Mesothelial cell of epicardium (in vitro differentiated cells): ENCODE measurements at regions not wholly inside any gene's neighbourhood (a gene's known extent, or its start where the extent isn't known, plus 50 kb on each side); places are given as distances from the start of the nearest gene placed in this dataset.

Experiments used
- DNase-seq, 2 experiments: peaks; one replicate each; pipeline ENCODE4 v3.0.0; 2021; ENCODE audit warnings: low spot score in 2 of 2; ENCODE audit not compliant: unreplicated experiment in 2 of 2
- H3K27ac Mint-ChIP-seq: 2 replicates; pipeline ENCODE4 v1.8.0; 2021; ENCODE audit warnings: mixed read lengths
- H3K27me3 Mint-ChIP-seq: 2 replicates; pipeline ENCODE4 v1.8.0; 2021; ENCODE audit warnings: low read depth, mixed read lengths
- H3K36me3 Mint-ChIP-seq: 2 replicates; pipeline ENCODE4 v1.8.0; 2021; ENCODE audit warnings: mixed read lengths
- H3K4me1 Mint-ChIP-seq: 2 replicates; pipeline ENCODE4 v1.8.0; 2021; ENCODE audit warnings: mixed read lengths
- H3K4me3 Mint-ChIP-seq: 2 replicates; pipeline ENCODE4 v1.8.0; 2021; ENCODE audit warnings: mild to moderate bottlenecking, moderate library complexity, mixed read lengths
- H3K9me3 Mint-ChIP-seq: 2 replicates; pipeline ENCODE4 v1.8.0; 2021; ENCODE audit warnings: mixed read lengths
- CTCF ChIP-seq: fragments of 200-600 bp; sonication (generic); IDR thresholded peaks from one replicate; pipeline ENCODE4 v1.5.0; 2021; ENCODE audit warnings: antibody characterized with exemption; ENCODE audit not compliant: unreplicated experiment

GRCh38 chr5:152811988-152812387 is 406.9 kb upstream of the NMUR2 start:
- H3K27ac Mint-ChIP-seq, result no peak overlapping the region
- TF ChIP-seq CTCF, result no peak
- no peak for DNase-seq

DNA sequence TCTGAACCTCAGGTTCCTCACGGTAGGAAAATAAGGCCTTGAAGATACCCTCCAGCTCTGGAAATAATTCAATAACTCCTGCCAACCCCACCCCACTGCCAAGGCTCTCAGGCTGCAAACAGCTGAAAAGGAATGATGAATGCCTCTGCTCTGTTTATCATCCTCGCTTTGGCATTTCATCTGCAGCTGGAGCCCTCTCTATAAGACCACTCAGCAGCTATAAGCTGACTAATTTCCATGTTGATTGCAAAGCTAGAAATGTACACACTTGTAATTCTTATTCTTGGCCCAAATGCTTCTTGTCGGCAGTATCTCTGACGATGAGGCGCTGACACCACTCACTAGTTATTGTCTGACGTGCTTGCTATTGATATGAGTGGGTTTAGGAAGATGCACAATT is 408.4 kb upstream of the NMUR2 start:
- H3K4me3 Mint-ChIP-seq, result no peak overlapping the region
- no peaks in the 10 kb centered on the region for H3K27me3 Mint-ChIP-seq
- H3K27ac Mint-ChIP-seq, result no peak overlapping the region
- no peaks in the 10 kb centered on the region for H3K4me1 Mint-ChIP-seq
- no peak for TF ChIP-seq CTCF
- DNase-seq, result no peak
- peaks cover 14% of the 10 kb centered on the region for H3K9me3 Mint-ChIP-seq
- no peaks in the 10 kb centered on the region for H3K36me3 Mint-ChIP-seq

More at GRCh38 chr5:152811988-152812387, 406.9 kb upstream of the NMUR2 start:
- no peak overlapping the region for H3K4me3 Mint-ChIP-seq
- H3K4me1 Mint-ChIP-seq, result no peaks in the 10 kb centered on the region
- no peaks in the 10 kb centered on the region for H3K27me3 Mint-ChIP-seq
- H3K36me3 Mint-ChIP-seq, result no peaks in the 10 kb centered on the region
- H3K9me3 Mint-ChIP-seq, result peaks cover 14% of the 10 kb centered on the region

GRCh38 chr5:152819891-152820290 is 414.8 kb upstream of the NMUR2 start:
- no peaks in the 10 kb centered on the region for H3K27me3 Mint-ChIP-seq
- no peak overlapping the region for H3K27ac Mint-ChIP-seq
- no peak for TF ChIP-seq CTCF
- H3K4me3 Mint-ChIP-seq, result no peak overlapping the region
- no peak for DNase-seq
- H3K9me3 Mint-ChIP-seq, result no peaks in the 10 kb centered on the region
- H3K36me3 Mint-ChIP-seq, result no peaks in the 10 kb centered on the region
- H3K4me1 Mint-ChIP-seq, result no peaks in the 10 kb centered on the region

DNA sequence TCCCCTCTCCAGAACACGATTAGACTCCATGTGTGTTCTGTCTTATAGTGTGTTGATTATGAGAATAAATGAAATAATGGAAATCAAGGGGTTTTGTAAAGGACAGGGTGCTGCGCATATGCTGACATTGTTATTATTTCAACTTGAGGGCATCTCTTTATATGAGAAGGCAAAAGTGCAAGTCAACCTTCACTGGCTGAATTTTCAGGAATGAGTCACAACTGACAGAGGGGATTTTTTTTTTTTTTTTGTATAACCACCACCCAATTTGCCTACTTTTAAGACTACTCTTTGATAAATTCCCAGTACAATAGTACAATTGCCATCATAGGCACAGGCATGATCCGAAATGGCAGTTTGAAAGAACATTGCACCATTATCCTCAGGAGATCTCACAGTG is 419.2 kb upstream of the NMUR2 start:
- H3K36me3 Mint-ChIP-seq, result no peaks in the 10 kb centered on the region
- peaks cover 7% of the 10 kb centered on the region for H3K27me3 Mint-ChIP-seq
- H3K4me1 Mint-ChIP-seq, result no peaks in the 10 kb centered on the region
- H3K27ac Mint-ChIP-seq, result no peak overlapping the region
- TF ChIP-seq CTCF, result no peak
- no peaks in the 10 kb centered on the region for H3K9me3 Mint-ChIP-seq
- DNase-seq, result no peak
- H3K4me3 Mint-ChIP-seq, result no peak overlapping the region

- no peak for TF ChIP-seq CTCF
- H3K36me3 Mint-ChIP-seq, result no peaks in the 10 kb centered on the region
- H3K27ac Mint-ChIP-seq, result no peak overlapping the region
- H3K4me1 Mint-ChIP-seq, result no peaks in the 10 kb centered on the region
- DNase-seq, result no peak
- H3K9me3 Mint-ChIP-seq, result no peaks in the 10 kb centered on the region
- H3K27me3 Mint-ChIP-seq, result peaks cover 3% of the 10 kb centered on the region
- H3K4me3 Mint-ChIP-seq, result no peak overlapping the region
These were observed 433.2 kb upstream of the NMUR2 start for GRCh38 chr5:152838241-152838786.

- Mint-ChIP-seq H3K36me3 (no peaks in the 10 kb centered on the region), H3K9me3 (no peaks in the 10 kb centered on the region), H3K4me1 (no peaks in the 10 kb centered on the region), H3K27me3 (peaks cover 1% of the 10 kb centered on the region), H3K4me3 (no peak overlapping the region), H3K27ac (no peak overlapping the region)
- no peak for TF ChIP-seq CTCF
- DNase-seq, result no peak
These were observed 439.6 kb upstream of the NMUR2 start for GRCh38 chr5:152844713-152845112.
